ENCODE measurements at regions not wholly inside any gene's neighbourhood (a gene's known extent, or its start where the extent isn't known, plus 50 kb on each side); places are given as distances from the start of the nearest gene placed in this dataset.

DNA sequence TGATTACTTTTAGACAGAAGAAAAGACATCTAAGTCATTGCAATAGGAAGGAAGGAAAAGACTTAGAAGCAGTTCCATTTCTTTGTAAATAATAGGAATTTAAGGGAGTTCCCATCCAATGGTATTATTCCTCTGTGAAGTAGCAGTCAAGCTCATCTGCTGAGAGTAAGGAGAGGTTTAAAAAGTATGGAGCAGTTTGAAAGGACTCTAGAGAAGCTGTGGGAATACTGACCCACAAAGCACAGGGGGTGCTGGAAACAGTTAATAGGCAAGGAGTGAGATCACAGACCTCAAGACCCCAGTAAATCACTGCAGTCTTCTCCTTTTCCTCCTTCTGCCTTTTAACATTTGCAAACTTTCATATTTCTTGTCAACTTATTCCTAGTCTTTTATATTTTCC, 428.5 kb downstream of the ADAMTS20 start:
- no peaks in the 10 kb centered on the region for H3K4me1 Mint-ChIP-seq
- no peak for DNase-seq
- H3K9me3 Mint-ChIP-seq = peaks cover 0 to 6% (median 1%) of the 10 kb centered on the region in 5 donors
- H3K27ac Mint-ChIP-seq = no peak overlapping the region
- H3K4me3 ChIP-seq (ENCODE audit: low read length) = no peak overlapping the region
- no peak overlapping the region for H3K27ac ChIP-seq (ENCODE audit: low read depth, low read length)
- POLR2A ChIA-PET = no interaction called here
- H3K27me3 Mint-ChIP-seq = no peaks in the 10 kb centered on the region
- no peaks in the 10 kb centered on the region for H3K9me3 ChIP-seq (ENCODE audit: low read length)
- H3K27me3 ChIP-seq (ENCODE audit: insufficient read depth, low read length, poor library complexity, severe bottlenecking) = no peaks in the 10 kb centered on the region
- CTCF ChIA-PET = no interaction called here
- no peaks in the 10 kb centered on the region for H3K4me1 ChIP-seq (ENCODE audit: insufficient read depth, low read length)
- H3K36me3 Mint-ChIP-seq = no peaks in the 10 kb centered on the region
- H3K36me3 ChIP-seq (ENCODE audit: insufficient read depth, low read length) = no peaks in the 10 kb centered on the region
- H3K4me3 Mint-ChIP-seq = no peak overlapping the region

- Mint-ChIP-seq H3K4me1 (no peaks in the 10 kb centered on the region), H3K27me3 (no peaks in the 10 kb centered on the region), H3K27ac (no peak overlapping the region), H3K36me3 (no peaks in the 10 kb centered on the region), H3K4me3 (no peak overlapping the region), H3K9me3 (peaks cover 0 to 4% (median under 1%) of the 10 kb centered on the region in 5 donors)
- H3K9me3 ChIP-seq (ENCODE audit: low read length) = no peaks in the 10 kb centered on the region
- DNase-seq = no peak
- no peaks in the 10 kb centered on the region for H3K4me1 ChIP-seq (ENCODE audit: insufficient read depth, low read length)
- H3K27ac ChIP-seq (ENCODE audit: low read depth, low read length) = no peak overlapping the region
- no peaks in the 10 kb centered on the region for H3K36me3 ChIP-seq (ENCODE audit: insufficient read depth, low read length)
- ChIA-PET POLR2A (no interaction called here), CTCF (no interaction called here)
- no peak overlapping the region for H3K4me3 ChIP-seq (ENCODE audit: low read length)
- H3K27me3 ChIP-seq (ENCODE audit: insufficient read depth, low read length, poor library complexity, severe bottlenecking) = no peaks in the 10 kb centered on the region
Observed at GRCh38 chr12:43120150-43120549, 431.9 kb downstream of the ADAMTS20 start.

- Mint-ChIP-seq H3K27me3 (no peaks in the 10 kb centered on the region), H3K9me3 (peaks cover 0 to 6% (median 0%) of the 10 kb centered on the region in 5 donors), H3K27ac (no peak overlapping the region), H3K4me3 (no peak overlapping the region), H3K36me3 (no peaks in the 10 kb centered on the region), H3K4me1 (no peaks in the 10 kb centered on the region)
- no peak for DNase-seq
- no peaks in the 10 kb centered on the region for H3K4me1 ChIP-seq (ENCODE audit: insufficient read depth, low read length)
- H3K27me3 ChIP-seq (ENCODE audit: insufficient read depth, low read length, poor library complexity, severe bottlenecking) = no peaks in the 10 kb centered on the region
- no peaks in the 10 kb centered on the region for H3K36me3 ChIP-seq (ENCODE audit: insufficient read depth, low read length)
- no peak overlapping the region for H3K4me3 ChIP-seq (ENCODE audit: low read length)
- H3K9me3 ChIP-seq (ENCODE audit: low read length) = no peaks in the 10 kb centered on the region
- H3K27ac ChIP-seq (ENCODE audit: low read depth, low read length) = no peak overlapping the region
- ChIA-PET POLR2A (no interaction called here), CTCF (no interaction called here)
Observed at GRCh38 chr12:43118881-43119280, 433.1 kb downstream of the ADAMTS20 start.

DNA sequence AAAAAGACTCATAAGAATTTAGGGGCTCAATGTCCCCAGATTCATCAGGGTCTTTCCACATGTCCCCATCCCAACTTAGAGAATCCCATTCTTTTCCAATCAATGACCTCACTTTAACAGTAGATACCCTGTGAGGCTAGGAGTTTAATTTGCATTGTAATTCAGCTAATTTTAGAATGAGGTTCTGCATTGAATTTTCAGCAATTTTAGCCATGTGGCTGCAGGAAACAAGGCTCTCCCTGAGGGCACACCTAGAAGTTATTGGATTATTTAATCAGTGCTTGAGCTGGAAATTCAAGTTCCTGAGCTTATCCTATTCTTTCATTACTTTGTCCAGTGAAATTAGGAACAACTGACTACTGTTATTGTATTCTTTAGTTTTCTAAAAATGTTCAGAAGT, 433.8 kb downstream of the ADAMTS20 start:
- Histone ChIP-seq H3K4me1 (ENCODE audit: insufficient read depth, low read length) (no peaks in the 10 kb centered on the region), H3K4me3 (ENCODE audit: low read length) (no peak overlapping the region), H3K9me3 (ENCODE audit: low read length) (no peaks in the 10 kb centered on the region), H3K27ac (ENCODE audit: low read depth, low read length) (no peak overlapping the region), H3K27me3 (ENCODE audit: insufficient read depth, low read length, poor library complexity, severe bottlenecking) (no peaks in the 10 kb centered on the region), H3K36me3 (ENCODE audit: insufficient read depth, low read length) (no peaks in the 10 kb centered on the region)
- Mint-ChIP-seq H3K27ac (no peak overlapping the region), H3K4me3 (no peak overlapping the region), H3K27me3 (no peaks in the 10 kb centered on the region), H3K9me3 (peaks cover 0 to 6% (median 0%) of the 10 kb centered on the region in 5 donors), H3K4me1 (no peaks in the 10 kb centered on the region), H3K36me3 (no peaks in the 10 kb centered on the region)
- DNase-seq = no peak
- CTCF ChIA-PET = no interaction called here
- POLR2A ChIA-PET = no interaction called here

- H3K27me3 Mint-ChIP-seq = no peaks in the 10 kb centered on the region
- H3K27ac Mint-ChIP-seq = no peak overlapping the region
- H3K36me3 Mint-ChIP-seq = no peaks in the 10 kb centered on the region
Observed at GRCh38 chr12:43117226-43117930, 434.6 kb downstream of the ADAMTS20 start.

GRCh38 chr12:43115441-43116160, 436.4 kb downstream of the ADAMTS20 start:
- no peaks in the 10 kb centered on the region for H3K4me1 Mint-ChIP-seq
- Histone ChIP-seq H3K36me3 (ENCODE audit: insufficient read depth, low read length) (no peaks in the 10 kb centered on the region), H3K27ac (ENCODE audit: low read depth, low read length) (no peak overlapping the region), H3K9me3 (ENCODE audit: low read length) (no peaks in the 10 kb centered on the region), H3K4me3 (ENCODE audit: low read length) (no peak overlapping the region), H3K27me3 (ENCODE audit: insufficient read depth, low read length, poor library complexity, severe bottlenecking) (no peaks in the 10 kb centered on the region), H3K4me1 (ENCODE audit: insufficient read depth, low read length) (no peaks in the 10 kb centered on the region)
- DNase-seq = no peak
- H3K27me3 Mint-ChIP-seq = no peaks in the 10 kb centered on the region
- H3K27ac Mint-ChIP-seq = no peak overlapping the region
- no peak overlapping the region for H3K4me3 Mint-ChIP-seq
- ChIA-PET CTCF (no interaction called here), POLR2A (no interaction called here)
- H3K9me3 Mint-ChIP-seq = peaks cover 0 to 9% (median 3%) of the 10 kb centered on the region in 5 donors
- H3K36me3 Mint-ChIP-seq = no peaks in the 10 kb centered on the region

More at GRCh38 chr12:43117226-43117930, 434.6 kb downstream of the ADAMTS20 start:
- ChIA-PET POLR2A (no interaction called here), CTCF (no interaction called here)
- no peaks in the 10 kb centered on the region for H3K36me3 ChIP-seq (ENCODE audit: insufficient read depth, low read length)
- no peak overlapping the region for H3K27ac ChIP-seq (ENCODE audit: low read depth, low read length)
- H3K4me1 Mint-ChIP-seq = no peaks in the 10 kb centered on the region
- no peaks in the 10 kb centered on the region for H3K4me1 ChIP-seq (ENCODE audit: insufficient read depth, low read length)
- DNase-seq = no peak
- no peak overlapping the region for H3K4me3 Mint-ChIP-seq
- no peaks in the 10 kb centered on the region for H3K9me3 ChIP-seq (ENCODE audit: low read length)
- H3K4me3 ChIP-seq (ENCODE audit: low read length) = no peak overlapping the region
- no peaks in the 10 kb centered on the region for H3K27me3 ChIP-seq (ENCODE audit: insufficient read depth, low read length, poor library complexity, severe bottlenecking)
- H3K9me3 Mint-ChIP-seq = peaks cover 0 to 6% (median 0%) of the 10 kb centered on the region in 5 donors

GRCh38 chr12:43114316-43114715, 437.7 kb downstream of the ADAMTS20 start:
- no peak overlapping the region for H3K4me3 Mint-ChIP-seq
- H3K36me3 Mint-ChIP-seq = no peaks in the 10 kb centered on the region
- no peaks in the 10 kb centered on the region for H3K27me3 Mint-ChIP-seq
- Histone ChIP-seq H3K4me1 (ENCODE audit: insufficient read depth, low read length) (no peaks in the 10 kb centered on the region), H3K27ac (ENCODE audit: low read depth, low read length) (no peak overlapping the region), H3K27me3 (ENCODE audit: insufficient read depth, low read length, poor library complexity, severe bottlenecking) (no peaks in the 10 kb centered on the region), H3K36me3 (ENCODE audit: insufficient read depth, low read length) (no peaks in the 10 kb centered on the region), H3K9me3 (ENCODE audit: low read length) (no peaks in the 10 kb centered on the region), H3K4me3 (ENCODE audit: low read length) (no peak overlapping the region)
- H3K9me3 Mint-ChIP-seq = peaks cover 2 to 19% (median 4%) of the 10 kb centered on the region in 5 donors
- ChIA-PET CTCF (no interaction called here), POLR2A (no interaction called here)
- no peaks in the 10 kb centered on the region for H3K4me1 Mint-ChIP-seq
- DNase-seq = no peak
- no peak overlapping the region for H3K27ac Mint-ChIP-seq

- no peaks in the 10 kb centered on the region for H3K36me3 Mint-ChIP-seq
- H3K9me3 Mint-ChIP-seq = peaks cover 2 to 16% (median 4%) of the 10 kb centered on the region in 5 donors
Observed at GRCh38 chr12:43113616-43114015, 438.4 kb downstream of the ADAMTS20 start.

More at GRCh38 chr12:43113616-43114015, 438.4 kb downstream of the ADAMTS20 start:
- ChIA-PET CTCF (no interaction called here), POLR2A (no interaction called here)
- H3K27me3 ChIP-seq (ENCODE audit: insufficient read depth, low read length, poor library complexity, severe bottlenecking) = no peaks in the 10 kb centered on the region
- no peak for DNase-seq
- Mint-ChIP-seq H3K27me3 (peaks cover 0 to 2% of the 10 kb centered on the region in 2 donors), H3K27ac (no peak overlapping the region), H3K4me1 (no peaks in the 10 kb centered on the region), H3K4me3 (no peak overlapping the region)
- no peak overlapping the region for H3K27ac ChIP-seq (ENCODE audit: low read depth, low read length)
- no peak overlapping the region for H3K4me3 ChIP-seq (ENCODE audit: low read length)
- H3K9me3 ChIP-seq (ENCODE audit: low read length) = no peaks in the 10 kb centered on the region
- no peaks in the 10 kb centered on the region for H3K36me3 ChIP-seq (ENCODE audit: insufficient read depth, low read length)
- H3K4me1 ChIP-seq (ENCODE audit: insufficient read depth, low read length) = no peaks in the 10 kb centered on the region
